Heart left ventricle (tissue), 16 donors: ENCODE measurements at regions not wholly inside any gene's neighbourhood (a gene's known extent, or its start where the extent isn't known, plus 50 kb on each side); places are given as distances from the start of the nearest gene placed in this dataset.

Experiments used
- ATAC-seq, 4 donors: fragments of 200-7000 bp; cut with Tn5 transposase; one replicate each; pipeline ENCODE4 v1.9.1; 2020 to 2022; ENCODE audit warnings: moderate library complexity in 4 of 4, mild to moderate bottlenecking in 3 of 4, moderate number of reproducible peaks in 1 of 4
- DNase-seq, 5 donors: peaks; one replicate each; pipeline ENCODE4 v3.0.0-alpha.2; 2020
- H3K27ac ChIP-seq, 12 donors: fragments of 200-600 bp; sonication (generic) in 4 of 12; one replicate each; pipeline versions ENCODE4 v1.5.0 to v1.8.0; 2016 to 2022; ENCODE audit warnings: mild to moderate bottlenecking in 2 of 12
- H3K27me3 ChIP-seq, 9 donors: fragments of 200-600 bp; sonication (generic) in 2 of 9; one replicate each; pipeline versions ENCODE4 v1.5.1 to v1.8.0; 2016 to 2022; ENCODE audit warnings: mild to moderate bottlenecking in 3 of 9
- H3K36me3 ChIP-seq, 9 donors: fragments of 200-600 bp; sonication (generic) in 2 of 9; one replicate each; pipeline versions ENCODE4 v1.5.0 to v1.8.0; 2018 to 2022; ENCODE audit warnings: mild to moderate bottlenecking in 2 of 9
- H3K4me1 ChIP-seq, 12 donors: fragments of 200-600 bp; sonication (generic) in 4 of 12; one replicate each; pipeline versions ENCODE4 v1.5.0 to v1.8.0; 2016 to 2022; ENCODE audit warnings: mild to moderate bottlenecking in 3 of 12
- H3K4me3 ChIP-seq, 12 donors: fragments of 200-600 bp; sonication (generic) in 4 of 12; one replicate each; pipeline versions ENCODE4 v1.5.0 to v1.8.0; 2017 to 2022; ENCODE audit warnings: mild to moderate bottlenecking in 9 of 12, moderate library complexity in 4 of 12
- H3K9me3 ChIP-seq, 12 donors: fragments of 200-600 bp; sonication (generic) in 4 of 12; one replicate each; pipeline versions ENCODE4 v1.5.0 to v1.8.0; 2016 to 2022; ENCODE audit warnings: mild to moderate bottlenecking in 1 of 12
- POLR2A ChIP-seq, 2 donors: fragments of 450-650 bp; IDR thresholded peaks; one replicate each; pipeline ENCODE4 v1.6.1; 2017; ENCODE audit warnings: antibody characterized with exemption in 2 of 2, mild to moderate bottlenecking in 2 of 2, moderate library complexity in 2 of 2
- WGBS, 4 donors: extraction: QIAGEN DNeasy Blood & Tissue Kit in 2 of 4; methylation state at CpG; one replicate each; pipeline versions ENCODE4 v1.1.5 to v1.1.7; 2013 to 2018; 5-methylcytosine and 5-hydroxymethylcytosine counted together
- intact Hi-C, 10 donors: fragments of 100-400 bp; cut with DNase I; formaldehyde crosslinking; loops; one replicate each; pipeline versions ENCODE4 v1.11.1 to v1.14.2; 2022
- TF ChIP-seq, protein P1 (sequence below), 12 donors: fragments of 200-600 bp; sonication (generic) in 4 of 12; IDR thresholded peaks; one replicate each; pipeline versions ENCODE4 v1.5.0 to v1.8.0; 2018 to 2022; ENCODE audit warnings: antibody characterized with exemption in 12 of 12, mild to moderate bottlenecking in 5 of 12
- donor health status: ischemic (EF 13 %, LVEDD 7.1; RV severe dilation, severe dysfunction).
- donor health status: healthy with polysubstance abuse.
- donor health status: DM: no; HTN: yes; CAD: no.
- donor health status: DM: no; HTN: no; CAD: no.
- donor health status: ischemic (EF 25% LVEDD 6.9; RV normal size, moderate dysfunction).
- donor health status: ischemic (EF 25% LVEDD 5.7; RV mildly dilated, moderate dysfunction).
- donor health status: healthy.
- donor health status: DM: yes; HTN: yes; CAD: no.
- donor health status: ischemic (EF 35%, LVEDD 5.7; RV mildly dilated, moderate dysfunction).
- donor health status: nonischemic (EF 11% LVEDD 7.7; RV severe dilation, severe dysfunction).
- donor health status: DM: yes; HTN: yes; CAD: no.
- donor health status: PGD.
- donor health status: ischemic (EF 29% LVEDD 5.4; RV normal size, mild dysfunction).
- donor health status: nonischemic (EF 23%, LVEDD 6.1; RV moderate dilation, normal function).

DNA sequence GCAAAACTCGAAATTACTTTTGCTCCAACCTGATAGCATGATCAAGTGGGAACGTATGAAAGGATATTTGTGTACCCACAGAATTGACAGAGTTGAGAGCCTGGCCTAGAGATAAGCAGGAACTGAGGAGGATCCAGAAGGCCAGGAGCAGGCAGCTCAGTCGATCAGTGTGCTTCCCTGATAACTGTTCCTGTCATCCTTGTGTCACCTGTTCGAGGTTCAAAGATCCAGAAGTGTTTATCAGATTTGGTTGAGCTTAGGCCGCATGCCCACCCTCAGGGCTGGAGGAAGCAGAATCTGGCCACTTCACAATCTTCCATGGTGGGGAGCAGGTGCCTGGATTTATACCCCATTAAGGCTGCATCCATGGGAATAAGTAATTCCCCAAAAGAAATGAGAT is 124.8 kb downstream of the QRSL1 start:
- peaks cover 0 to 9% (median under 1%) of the 10 kb centered on the region in 12 donors for H3K9me3 ChIP-seq
- no peaks in the 10 kb centered on the region for H3K27me3 ChIP-seq
- H3K36me3 ChIP-seq = no peaks in the 10 kb centered on the region
- DNase-seq (no peak), ATAC-seq (no peak)
- intact Hi-C loops = no loop called here
- H3K4me1 ChIP-seq = no peaks in the 10 kb centered on the region
- H3K4me3 ChIP-seq = no peak overlapping the region
- no peak for TF ChIP-seq POLR2A (IDR thresholded peaks at IDR 0.05)
- TF ChIP-seq, protein P1, sequence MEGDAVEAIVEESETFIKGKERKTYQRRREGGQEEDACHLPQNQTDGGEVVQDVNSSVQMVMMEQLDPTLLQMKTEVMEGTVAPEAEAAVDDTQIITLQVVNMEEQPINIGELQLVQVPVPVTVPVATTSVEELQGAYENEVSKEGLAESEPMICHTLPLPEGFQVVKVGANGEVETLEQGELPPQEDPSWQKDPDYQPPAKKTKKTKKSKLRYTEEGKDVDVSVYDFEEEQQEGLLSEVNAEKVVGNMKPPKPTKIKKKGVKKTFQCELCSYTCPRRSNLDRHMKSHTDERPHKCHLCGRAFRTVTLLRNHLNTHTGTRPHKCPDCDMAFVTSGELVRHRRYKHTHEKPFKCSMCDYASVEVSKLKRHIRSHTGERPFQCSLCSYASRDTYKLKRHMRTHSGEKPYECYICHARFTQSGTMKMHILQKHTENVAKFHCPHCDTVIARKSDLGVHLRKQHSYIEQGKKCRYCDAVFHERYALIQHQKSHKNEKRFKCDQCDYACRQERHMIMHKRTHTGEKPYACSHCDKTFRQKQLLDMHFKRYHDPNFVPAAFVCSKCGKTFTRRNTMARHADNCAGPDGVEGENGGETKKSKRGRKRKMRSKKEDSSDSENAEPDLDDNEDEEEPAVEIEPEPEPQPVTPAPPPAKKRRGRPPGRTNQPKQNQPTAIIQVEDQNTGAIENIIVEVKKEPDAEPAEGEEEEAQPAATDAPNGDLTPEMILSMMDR (IDR thresholded peaks at IDR 0.05) = no peak
- 57 to 66% (median 62%) methylated on average over 5 of the region's 5 CpGs for WGBS, 4 donors
- H3K27ac ChIP-seq = no peak overlapping the region

DNA sequence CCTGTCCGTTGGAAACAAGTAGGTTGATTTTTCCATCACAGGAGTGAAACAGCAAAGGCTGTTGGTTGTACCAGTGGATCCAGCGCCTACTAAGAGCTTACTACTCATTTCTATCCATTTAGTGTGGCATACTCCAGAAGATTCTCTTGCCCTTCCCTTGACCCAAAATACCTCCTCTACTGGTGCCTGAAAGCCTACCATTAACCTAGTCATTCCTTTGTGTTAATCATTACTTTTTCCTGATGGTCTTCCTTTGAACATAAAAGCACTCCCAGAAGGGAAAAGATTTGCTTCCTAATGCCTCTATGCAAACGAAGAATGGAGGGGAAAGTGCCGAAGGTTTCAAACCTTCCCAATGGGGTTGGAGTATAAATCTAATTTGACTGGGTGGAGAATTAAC is 123.3 kb downstream of the QRSL1 start:
- no peaks in the 10 kb centered on the region for H3K36me3 ChIP-seq
- no peaks in the 10 kb centered on the region for H3K27me3 ChIP-seq
- no peak overlapping the region for H3K4me3 ChIP-seq
- intact Hi-C loops = no loop called here
- no peak for ATAC-seq
- no peak overlapping the region for H3K27ac ChIP-seq
- 65 to 75% (median 71%) methylated on average over 4 of the region's 4 CpGs for WGBS, 4 donors
- TF ChIP-seq POLR2A (IDR thresholded peaks at IDR 0.05) = no peak
- TF ChIP-seq, protein P1 (IDR thresholded peaks at IDR 0.05) = no peak
- H3K9me3 ChIP-seq = no peaks in the 10 kb centered on the region
- DNase-seq = no peak
- H3K4me1 ChIP-seq = no peaks in the 10 kb centered on the region

DNA sequence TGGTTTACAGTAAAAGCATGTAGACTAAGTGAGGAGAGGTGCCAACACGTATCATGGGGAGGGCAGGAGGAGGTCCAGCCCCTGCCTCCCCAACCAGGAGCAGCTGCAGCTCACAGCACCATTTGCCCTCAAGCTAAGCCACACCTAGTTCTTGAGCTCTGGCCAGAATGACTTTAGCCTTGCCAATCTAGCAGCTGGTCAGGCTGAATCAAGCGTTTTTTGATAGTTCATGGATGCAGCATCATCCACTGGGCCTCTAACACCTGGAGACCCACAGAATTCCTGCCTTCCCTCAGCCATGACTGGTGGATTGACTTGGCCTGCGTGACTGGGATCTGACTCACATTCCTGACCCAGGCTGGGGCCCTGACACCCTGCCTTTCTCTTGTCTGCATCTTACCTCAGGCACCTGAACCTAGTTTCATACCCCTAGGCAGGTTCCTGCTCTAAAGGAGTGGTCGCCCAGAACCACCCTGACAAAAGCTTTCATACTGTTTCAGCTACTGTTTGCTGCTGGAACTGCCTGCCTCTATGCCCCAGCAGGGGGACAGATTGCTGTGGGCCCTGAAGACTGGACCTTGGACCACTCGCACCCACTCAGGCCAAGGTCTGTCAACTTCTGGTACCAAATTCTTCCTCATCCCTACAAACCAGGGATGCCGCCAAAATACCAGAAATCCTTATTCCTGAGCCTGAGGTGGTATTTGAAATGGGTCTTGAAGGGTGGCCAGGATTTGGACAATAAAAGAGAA is 122.3 kb downstream of the QRSL1 start:
- 75 to 84% (median 80%) methylated on average over 4 to 6 of the region's 6 CpGs for WGBS, 4 donors
- no peaks in the 10 kb centered on the region for H3K27me3 ChIP-seq
- no peak overlapping the region for H3K27ac ChIP-seq
- intact Hi-C loops = no loop called here
- no peak for DNase-seq
- ATAC-seq = no peak
- no peak overlapping the region for H3K4me3 ChIP-seq
- no peaks in the 10 kb centered on the region for H3K9me3 ChIP-seq
- H3K36me3 ChIP-seq = no peaks in the 10 kb centered on the region
- H3K4me1 ChIP-seq = no peaks in the 10 kb centered on the region
- TF ChIP-seq POLR2A (IDR thresholded peaks at IDR 0.05) = no peak
- TF ChIP-seq, protein P1 (IDR thresholded peaks at IDR 0.05) = no peak

DNA sequence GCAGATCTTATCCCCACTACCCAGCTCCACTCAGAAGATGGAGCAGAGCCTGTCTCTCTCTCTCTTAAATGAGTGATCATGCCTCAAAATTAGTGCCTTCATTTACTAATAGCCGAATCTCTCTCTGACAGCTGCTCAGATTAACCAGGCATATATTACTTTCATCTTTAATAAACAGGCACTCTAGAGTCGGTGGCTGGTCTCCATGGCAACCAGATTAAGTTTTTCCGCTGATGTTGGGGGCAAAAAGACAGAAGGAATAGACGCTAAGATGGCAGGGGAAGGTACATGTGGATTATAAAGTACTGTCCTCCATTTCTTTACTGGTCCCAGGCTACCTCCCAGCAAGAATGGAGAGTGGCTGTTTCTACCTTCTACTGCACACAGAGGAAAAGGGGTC is 121.6 kb downstream of the QRSL1 start:
- no peaks in the 10 kb centered on the region for H3K4me1 ChIP-seq
- H3K4me3 ChIP-seq = no peak overlapping the region
- no peak for TF ChIP-seq POLR2A (IDR thresholded peaks at IDR 0.05)
- TF ChIP-seq, protein P1 (IDR thresholded peaks at IDR 0.05) = no peak
- H3K9me3 ChIP-seq = no peaks in the 10 kb centered on the region
- no peak overlapping the region for H3K27ac ChIP-seq
- no peaks in the 10 kb centered on the region for H3K27me3 ChIP-seq
- intact Hi-C loops = no loop called here
- 54 to 76% (median 64%) methylated on average over 4 of the region's 4 CpGs for WGBS, 4 donors
- no peaks in the 10 kb centered on the region for H3K36me3 ChIP-seq
- DNase-seq (no peak), ATAC-seq (no peak)
